Tibial artery (tissue), 4 donors: ENCODE measurements at regions not wholly inside any gene's neighbourhood (a gene's known extent, or its start where the extent isn't known, plus 50 kb on each side); places are given as distances from the start of the nearest gene placed in this dataset.

Experiments
- DNase-seq, 2 donors: peaks; one replicate each; pipeline ENCODE4 v3.0.0-alpha.2; 2019
- H3K27ac ChIP-seq, 2 donors: fragments of 200-600 bp; sonication (generic) in 1 of 2; 1 replicate in 1 of 2; 2 replicates in 1 of 2; pipeline ENCODE4 v1.5.1; 2018 to 2019; ENCODE audit warnings: mild to moderate bottlenecking in 1 of 2
- H3K27me3 ChIP-seq, 2 donors: fragments of 200-600 bp; sonication (generic) in 1 of 2; one replicate each; pipeline versions ENCODE4 v1.5.1 to v1.6.0; 2016 to 2019
- H3K36me3 ChIP-seq, 3 donors: fragments of 200-600 bp; sonication (generic) in 2 of 3; one replicate each; pipeline ENCODE4 v1.5.1; 2016 to 2019; ENCODE audit warnings: mild to moderate bottlenecking in 2 of 3
- H3K4me1 ChIP-seq, 4 donors: fragments of 200-600 bp; sonication (generic) in 2 of 4; 1 replicate in 3 of 4; 2 replicates in 1 of 4; pipeline ENCODE4 v1.5.1; 2016 to 2019
- H3K4me3 ChIP-seq, 2 donors: fragments of 200-600 bp; sonication (generic) in 1 of 2; 1 replicate in 1 of 2; 2 replicates in 1 of 2; pipeline ENCODE4 v1.5.1; 2018 to 2019; ENCODE audit warnings: mild to moderate bottlenecking in 2 of 2
- H3K9me3 ChIP-seq, 3 donors: fragments of 200-600 bp; sonication (generic) in 1 of 3; one replicate each; pipeline ENCODE4 v1.5.1; 2016 to 2019
- intact Hi-C: fragments of 100-400 bp; cut with DNase I; formaldehyde crosslinking; loops from one replicate; pipeline ENCODE4 v1.15.0; 2023; ENCODE audit warnings: low total_unique reads
- TF ChIP-seq, protein P1 (sequence below), 2 experiments: fragments of 200-600 bp in 1 of 2; fragments of 450-650 bp in 1 of 2; IDR thresholded peaks; one replicate each; pipeline ENCODE4 v1.5.1; 2017 to 2019; ENCODE audit warnings: antibody characterized with exemption in 2 of 2, mild to moderate bottlenecking in 1 of 2, moderate library complexity in 1 of 2

DNA sequence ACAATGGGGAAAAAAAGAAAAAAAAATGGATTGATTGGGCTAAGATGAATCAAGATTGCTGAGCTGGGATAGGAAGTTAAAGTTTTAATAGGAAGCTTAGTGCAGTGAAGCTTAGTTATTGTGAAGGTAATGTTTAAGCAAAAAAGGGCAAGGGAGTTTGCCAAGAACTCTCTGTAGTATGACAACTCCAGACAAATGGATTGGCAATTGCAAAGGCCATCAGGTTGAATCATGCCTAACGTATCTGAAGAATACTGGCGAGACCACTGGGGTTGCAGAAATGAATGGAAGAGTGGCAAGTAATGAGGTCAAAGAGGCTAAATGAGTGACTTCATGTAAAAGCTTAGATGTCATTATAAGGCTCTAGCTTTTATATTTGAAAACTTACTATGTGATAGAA, 1654.0 kb downstream of the PCDH7 start:
- TF ChIP-seq, protein P1, sequence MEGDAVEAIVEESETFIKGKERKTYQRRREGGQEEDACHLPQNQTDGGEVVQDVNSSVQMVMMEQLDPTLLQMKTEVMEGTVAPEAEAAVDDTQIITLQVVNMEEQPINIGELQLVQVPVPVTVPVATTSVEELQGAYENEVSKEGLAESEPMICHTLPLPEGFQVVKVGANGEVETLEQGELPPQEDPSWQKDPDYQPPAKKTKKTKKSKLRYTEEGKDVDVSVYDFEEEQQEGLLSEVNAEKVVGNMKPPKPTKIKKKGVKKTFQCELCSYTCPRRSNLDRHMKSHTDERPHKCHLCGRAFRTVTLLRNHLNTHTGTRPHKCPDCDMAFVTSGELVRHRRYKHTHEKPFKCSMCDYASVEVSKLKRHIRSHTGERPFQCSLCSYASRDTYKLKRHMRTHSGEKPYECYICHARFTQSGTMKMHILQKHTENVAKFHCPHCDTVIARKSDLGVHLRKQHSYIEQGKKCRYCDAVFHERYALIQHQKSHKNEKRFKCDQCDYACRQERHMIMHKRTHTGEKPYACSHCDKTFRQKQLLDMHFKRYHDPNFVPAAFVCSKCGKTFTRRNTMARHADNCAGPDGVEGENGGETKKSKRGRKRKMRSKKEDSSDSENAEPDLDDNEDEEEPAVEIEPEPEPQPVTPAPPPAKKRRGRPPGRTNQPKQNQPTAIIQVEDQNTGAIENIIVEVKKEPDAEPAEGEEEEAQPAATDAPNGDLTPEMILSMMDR (IDR thresholded peaks at IDR 0.05) = no peak
- Histone ChIP-seq H3K4me1 (no peaks in the 10 kb centered on the region), H3K27me3 (no peaks in the 10 kb centered on the region), H3K9me3 (no peaks in the 10 kb centered on the region), H3K4me3 (no peak overlapping the region), H3K27ac (no peak overlapping the region), H3K36me3 (no peaks in the 10 kb centered on the region)
- intact Hi-C loops = no loop called here
- DNase-seq = no peak

DNA sequence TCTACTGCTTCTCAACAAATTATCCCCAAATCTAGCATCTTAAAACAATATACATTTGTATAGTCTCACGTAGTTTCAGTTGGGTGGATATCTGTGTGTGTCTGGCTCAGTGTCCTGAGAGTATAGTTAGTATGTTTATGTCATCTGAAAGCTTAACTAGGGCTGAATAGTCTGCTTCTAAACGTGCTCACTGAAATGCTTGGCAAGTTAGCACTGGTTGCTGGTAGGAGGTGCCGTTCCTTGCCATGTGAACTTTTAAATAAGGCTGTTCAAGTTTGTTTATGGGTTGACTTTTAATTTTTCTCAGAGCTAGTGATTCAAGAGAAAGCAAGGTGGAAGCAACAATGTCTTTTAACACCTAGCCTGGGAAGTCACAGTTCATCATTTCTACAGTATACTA, 1673.6 kb downstream of the PCDH7 start:
- H3K27ac ChIP-seq = no peak overlapping the region
- no peak for DNase-seq
- H3K9me3 ChIP-seq = no peaks in the 10 kb centered on the region
- intact Hi-C loops = no loop called here
- TF ChIP-seq, protein P1 (IDR thresholded peaks at IDR 0.05) = no peak
- H3K4me1 ChIP-seq = no peaks in the 10 kb centered on the region
- H3K27me3 ChIP-seq = no peaks in the 10 kb centered on the region
- H3K4me3 ChIP-seq = no peak overlapping the region
- H3K36me3 ChIP-seq = no peaks in the 10 kb centered on the region

DNA sequence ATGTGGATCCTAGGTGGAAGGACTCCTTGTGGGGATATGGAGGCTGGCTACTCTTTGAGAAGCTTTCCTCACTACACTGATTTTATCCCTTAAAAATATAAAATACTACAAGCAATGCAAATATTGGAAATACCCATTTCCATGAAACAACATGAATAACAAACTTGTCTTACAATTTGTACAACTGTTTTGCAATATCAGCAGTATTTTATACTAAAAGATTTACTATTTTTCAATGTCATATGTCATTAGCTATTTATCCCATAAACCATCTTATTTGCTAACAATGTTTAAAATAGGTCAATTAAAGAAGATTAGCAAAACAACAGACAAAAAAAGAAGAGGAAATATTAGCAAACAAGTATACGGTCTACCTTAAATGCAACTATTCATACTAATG, 1674.1 kb downstream of the PCDH7 start:
- intact Hi-C loops = no loop called here
- Histone ChIP-seq H3K27me3 (no peaks in the 10 kb centered on the region), H3K4me1 (no peaks in the 10 kb centered on the region), H3K36me3 (no peaks in the 10 kb centered on the region), H3K4me3 (no peak overlapping the region), H3K9me3 (no peaks in the 10 kb centered on the region), H3K27ac (no peak overlapping the region)
- no peak for DNase-seq
- TF ChIP-seq, protein P1 (IDR thresholded peaks at IDR 0.05) = no peak

DNA sequence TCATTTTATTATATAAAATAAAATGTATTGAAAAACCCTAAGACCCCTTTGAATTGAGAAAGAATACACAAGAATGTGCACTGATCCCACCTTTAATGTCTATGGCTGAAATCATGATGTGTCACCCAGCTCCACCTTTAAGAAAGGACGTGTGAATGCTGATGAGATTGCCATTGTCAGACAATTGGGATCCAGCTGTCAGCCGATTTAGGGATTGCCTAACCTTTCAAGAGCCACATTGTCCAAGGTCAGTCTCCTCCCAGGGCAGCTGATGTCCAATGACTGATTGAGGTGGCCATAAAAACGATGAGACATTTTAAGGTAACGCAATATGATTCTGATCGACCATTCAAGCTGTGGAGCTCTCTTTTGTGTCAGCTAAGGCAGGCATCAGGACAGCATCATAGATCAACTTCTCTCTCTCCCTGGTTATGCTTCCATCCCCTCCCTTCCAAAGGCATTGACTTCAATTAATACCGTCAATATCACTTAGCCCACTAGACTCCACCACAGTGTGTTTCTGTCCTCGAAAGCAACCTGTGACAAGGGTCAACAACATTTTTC, 1676.4 kb downstream of the PCDH7 start:
- TF ChIP-seq, protein P1 (IDR thresholded peaks at IDR 0.05) = no peak

DNA sequence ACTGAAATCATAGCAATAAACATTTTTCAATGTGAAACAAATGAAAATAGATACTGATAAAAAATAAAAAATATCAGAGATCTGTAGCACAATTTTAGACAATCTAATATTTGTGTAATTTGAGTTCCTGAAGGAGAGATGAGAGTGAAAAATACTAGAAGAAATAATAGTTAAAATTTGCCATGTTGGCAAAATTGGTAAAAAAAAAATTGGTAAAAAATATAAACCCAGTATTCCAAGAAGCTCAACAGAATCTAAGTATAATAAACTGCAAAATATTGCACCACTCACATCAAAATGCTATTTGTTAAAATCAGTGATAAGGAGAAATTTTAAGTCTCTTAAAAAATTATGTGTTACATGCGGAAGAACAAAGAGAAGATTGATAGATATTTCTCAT, 1680.7 kb downstream of the PCDH7 start:
- intact Hi-C loops = no loop called here
- Histone ChIP-seq H3K4me3 (no peak overlapping the region), H3K9me3 (no peaks in the 10 kb centered on the region), H3K36me3 (no peaks in the 10 kb centered on the region), H3K27me3 (no peaks in the 10 kb centered on the region), H3K4me1 (no peaks in the 10 kb centered on the region), H3K27ac (no peak overlapping the region)
- TF ChIP-seq, protein P1 (IDR thresholded peaks at IDR 0.05) = no peak
- DNase-seq = no peak

More for the DNA sequence above, 1676.4 kb downstream of the PCDH7 start:
- Histone ChIP-seq H3K4me3 (no peak overlapping the region), H3K4me1 (no peaks in the 10 kb centered on the region), H3K27me3 (no peaks in the 10 kb centered on the region), H3K36me3 (no peaks in the 10 kb centered on the region), H3K9me3 (no peaks in the 10 kb centered on the region), H3K27ac (no peak overlapping the region)
- DNase-seq = no peak
- intact Hi-C loops = no loop called here
